K562 (cell line): ENCODE measurements at regions not wholly inside any gene's neighbourhood (a gene's known extent, or its start where the extent isn't known, plus 50 kb on each side); places are given as distances from the start of the nearest gene placed in this dataset.

Source experiments
- ATAC-seq: fragments of 200-7000 bp; cut with Tn5 transposase; 3 replicates; pipeline ENCODE4 v1.9.1; 2020; ENCODE audit warnings: moderate library complexity
- BruUV-seq: library from RNA; stranded (reverse); fragments of 400-500 nt; replicated peaks from 2 replicates; lab custom pipeline; 2021; lab: Mats Ljungman, UMichigan
- CTCF ChIA-PET: fragments of 300-600 bp; formaldehyde crosslinking; extraction: SDS; loops from one replicate; lab custom pipeline; 2021; ENCODE audit warnings: low intra/inter-chr PET ratio; lab: Yijun Ruan, JAX
- POLR2A ChIA-PET: fragments of 300-600, 350-650 bp; sonication (Branson Sonifier 250); formaldehyde crosslinking; extraction: SDS; loops from one replicate; lab custom pipeline; 2021; ENCODE audit warnings: antibody characterized with exemption, inconsistent platforms; lab: Yijun Ruan, JAX
- DNase-seq, 4 experiments: peaks; one replicate each; pipeline versions ENCODE4 v3.0.0 to v3.0.0-alpha.2; 2011 to 2018; ENCODE audit warnings: low spot score in 3 of 4, mixed read lengths in 3 of 4; ENCODE audit errors: extremely low read depth in 1 of 4
- FAIRE-seq: peaks from 2 replicates; lab custom pipeline; 2011; peaks lifted over from hg19 to GRCh38; lab: Jason Lieb, UNC
- H2AFZ ChIP-seq: 2 replicates; pipeline ENCODE4 v1.6.0; 2011; ENCODE audit warnings: low read depth, low read length, control low read depth, inconsistent platforms
- H3K27ac ChIP-seq: fragments of 200-600 bp; 3 replicates; pipeline ENCODE4 v1.8.0; 2011; ENCODE audit warnings: low read depth, mild to moderate bottlenecking, control low read depth, inconsistent platforms, low read length, moderate library complexity, mixed read lengths; ENCODE audit errors: extremely low read depth
- H3K27me3 ChIP-seq, 2 experiments: fragments of 300-600 bp in 1 of 2; 2 replicates in 1 of 2; 3 replicates in 1 of 2; pipeline versions ENCODE4 v1.6.0 to v1.8.0; 2011; ENCODE audit warnings: inconsistent platforms in 2 of 2, low read length in 2 of 2, mild to moderate bottlenecking in 1 of 2, mixed read lengths in 1 of 2, moderate library complexity in 1 of 2; ENCODE audit not compliant: control insufficient read depth in 2 of 2, insufficient read depth in 2 of 2
- H3K36me3 ChIP-seq: fragments of 300-600 bp; 3 replicates; pipeline ENCODE4 v1.8.0; 2011; ENCODE audit warnings: mild to moderate bottlenecking, low read length, inconsistent platforms; ENCODE audit not compliant: control insufficient read depth, insufficient read depth
- H3K4me1 ChIP-seq, 2 experiments: fragments of 200-600 bp in 1 of 2; replicated peaks in 1 of 2; 2 replicates in 1 of 2; 3 replicates in 1 of 2; pipeline versions ENCODE4 v1.5.1 to v1.8.0; 2011; ENCODE audit warnings: inconsistent platforms in 2 of 2, low read length in 2 of 2, mild to moderate bottlenecking in 1 of 2, mixed read lengths in 1 of 2, moderate library complexity in 1 of 2; ENCODE audit not compliant: control insufficient read depth in 2 of 2, insufficient read depth in 2 of 2
- H3K4me2 ChIP-seq: 2 replicates; pipeline ENCODE4 v1.6.1; 2011; ENCODE audit warnings: low read length, control low read depth, inconsistent platforms, mixed read lengths; ENCODE audit not compliant: insufficient read depth
- H3K4me3 ChIP-seq: fragments of 200-600 bp; sonication (generic), shearing (Covaris generic); 2 replicates; pipeline ENCODE4 v1.5.1; 2016; ENCODE audit warnings: control low read depth, inconsistent platforms
- H3K79me2 ChIP-seq: fragments of 200-600 bp; 3 replicates; pipeline ENCODE4 v1.8.0; 2011; ENCODE audit warnings: low read length, inconsistent platforms; ENCODE audit not compliant: control insufficient read depth, insufficient read depth
- H3K9ac ChIP-seq, 2 experiments: 2 replicates each; pipeline versions ENCODE4 v1.6.0 to v1.6.1; 2011; ENCODE audit warnings: low read depth in 2 of 2, low read length in 2 of 2, control low read depth in 1 of 2, inconsistent platforms in 1 of 2, mild to moderate bottlenecking in 1 of 2, mixed read lengths in 1 of 2; ENCODE audit not compliant: insufficient read depth in 1 of 2
- H3K9me1 ChIP-seq: one replicate; pipeline ENCODE4 v1.6.0; 2011; ENCODE audit warnings: inconsistent platforms, mild to moderate bottlenecking, low read length, moderate library complexity; ENCODE audit not compliant: control insufficient read depth, insufficient read depth
- H3K9me3 ChIP-seq: replicated peaks from 2 replicates; pipeline ENCODE4 v1.5.1; 2011; ENCODE audit warnings: low read depth, low read length, inconsistent platforms; ENCODE audit not compliant: control insufficient read depth, insufficient read depth
- H4K20me1 ChIP-seq: replicated peaks from 2 replicates; pipeline ENCODE4 v1.6.1; 2011; ENCODE audit warnings: low read length, inconsistent platforms, mixed read lengths; ENCODE audit not compliant: control insufficient read depth, insufficient read depth
- ARNT ChIP-seq, 2 experiments: fragments of 450-650 bp; IDR thresholded peaks; 2 replicates each; pipeline ENCODE4 v1.6.1; 2016; ENCODE audit warnings: mild to moderate bottlenecking in 1 of 2
- CHCHD3 ChIP-seq: fragments of 250-450 bp; sonication (Bioruptor Pico); IDR thresholded peaks from 2 replicates; pipeline ENCODE4 v2.1.2; 2022; ENCODE audit warnings: mild to moderate bottlenecking
- CREB5 ChIP-seq: fragments of 250-450 bp; sonication (Bioruptor Pico); IDR thresholded peaks from 2 replicates; pipeline ENCODE4 v1.5.0; 2020; ENCODE audit warnings: mild to moderate bottlenecking
- DEAF1 ChIP-seq: fragments of 450-650 bp; formaldehyde crosslinking; IDR thresholded peaks from 2 replicates; pipeline ENCODE4 v1.4.0; 2020; ENCODE audit warnings: mild to moderate bottlenecking, moderate library complexity
- ESRRB ChIP-seq: fragments of 250-450 bp; sonication (Bioruptor Pico); IDR thresholded peaks from 2 replicates; pipeline ENCODE4 v1.5.0; 2020; ENCODE audit warnings: mild to moderate bottlenecking, moderate library complexity, borderline replicate concordance
- EZH2 ChIP-seq: IDR thresholded peaks from 2 replicates; pipeline ENCODE4 v1.6.1; 2012; ENCODE audit warnings: low read depth, mild to moderate bottlenecking, inconsistent platforms, low read length, borderline replicate concordance
- GTF2B ChIP-seq: IDR thresholded peaks from 2 replicates; pipeline ENCODE4 v1.6.1; 2011; ENCODE audit not compliant: insufficient read length; ENCODE audit errors: extremely low read depth
- HLTF ChIP-seq: fragments of 450-650 bp; IDR thresholded peaks from 2 replicates; pipeline ENCODE4 v1.6.1; 2016
- POLR2A ChIP-seq: fragments of 450-650 bp; conservative IDR thresholded peaks from 2 replicates; pipeline ENCODE4 v1.6.1; 2016
- RAD21 ChIP-seq, 2 experiments: fragments of 250-450 bp in 1 of 2; fragments of 450-650 bp in 1 of 2; sonication (Bioruptor Pico) in 1 of 2; formaldehyde crosslinking in 1 of 2; IDR thresholded peaks in 1 of 2; conservative IDR thresholded peaks in 1 of 2; 2 replicates each; pipeline versions ENCODE4 v1.4.0 to v1.8.0; 2020 to 2022; ENCODE audit warnings: mild to moderate bottlenecking in 2 of 2, moderate library complexity in 1 of 2
- SMARCA5 ChIP-seq: fragments of 450-650 bp; IDR thresholded peaks from 2 replicates; pipeline ENCODE4 v1.6.1; 2016
- STAT5B ChIP-seq: fragments of 250-450 bp; sonication (Bioruptor Pico); IDR thresholded peaks from 2 replicates; pipeline ENCODE4 v1.8.0; 2021; ENCODE audit warnings: mild to moderate bottlenecking, inconsistent platforms
- ZBTB33 ChIP-seq: sonication (generic); formaldehyde crosslinking; IDR thresholded peaks from 2 replicates; pipeline ENCODE4 v1.8.1; 2023; ENCODE audit warnings: mild to moderate bottlenecking, missing genetic modification reagents
- ZNF449 ChIP-seq: fragments of 250-450 bp; sonication (Bioruptor Pico); IDR thresholded peaks from 2 replicates; pipeline ENCODE4 v1.8.0; 2022; ENCODE audit warnings: moderate library complexity, mild to moderate bottlenecking, inconsistent platforms
- WGBS: fragments of 100-300 bp; shearing (Covaris generic); methylation state at CpG from one replicate; pipeline ENCODE4 v1.1.6; 2016; ENCODE audit warnings: low coverage, mixed read lengths; ENCODE audit not compliant: insufficient coverage; ENCODE audit errors: missing lambda C conversion rate; 5-methylcytosine and 5-hydroxymethylcytosine counted together
- in situ Hi-C: fragments of 300-500 bp; cut with MboI; formaldehyde crosslinking; loops from 4 replicates; pipeline ENCODE4 v1.15.0; 2018; ENCODE audit warnings: inconsistent platforms, mixed read lengths
- intact Hi-C: fragments of 100-400 bp; cut with micrococcal nuclease; formaldehyde crosslinking; loops from 2 replicates; pipeline ENCODE4 v1.14.2; 2022

GRCh38 chr7:12107841-12108254 lies 103.2 kb upstream of the TMEM106B start:
- DNase-seq (no peak), ATAC-seq (no peak), FAIRE-seq (no peak)
- Histone ChIP-seq H3K4me1 (peaks cover 0 to 4% of the 10 kb centered on the region in 2 experiments; a peak in 1 of 5 replicates), H3K9me1 (no peaks in the 10 kb centered on the region), H2AFZ (no peak overlapping the region), H3K4me3 (no peak overlapping the region), H3K9ac (no peak overlapping the region), H3K79me2 (no peaks in the 10 kb centered on the region), H3K36me3 (no peaks in the 10 kb centered on the region), H3K27ac (no peak overlapping the region), H3K9me3 (no peaks in the 10 kb centered on the region; the same call in 1 of the 2 replicates), H4K20me1 (no peaks in the 10 kb centered on the region), H3K27me3 (peaks cover 0 to 7% of the 10 kb centered on the region in 2 experiments; a peak in 1 of 5 replicates), H3K4me2 (no peak overlapping the region)
- BruUV-seq, result no TSS peak
- CTCF ChIA-PET, result no interaction called here
- WGBS, result 2% methylated on average over 3 of the region's 3 CpGs
- POLR2A ChIA-PET, result no interaction called here
- intact Hi-C loops, result no loop called here
- in situ Hi-C loops, result no loop called here
- TF ChIP-seq ARNT (IDR thresholded peaks at IDR 0.05) (no peak), POLR2A (no peak), EZH2 (no peak), ESRRB (CRISPR knock-in tag) (no peak), ZBTB33 (CRISPR knock-in tag) (no peak), RAD21 (CRISPR knock-in tag; conservative IDR thresholded peaks at IDR 0.05 in 1 of 2, IDR thresholded peaks at IDR 0.05 in 1 of 2) (no peak), GTF2B (no peak), CREB5 (CRISPR knock-in tag) (no peak), CHCHD3 (CRISPR knock-in tag) (no peak), SMARCA5 (no peak), HLTF (no peak), STAT5B (no peak), DEAF1 (CRISPR knock-in tag) (no peak), ZNF449 (CRISPR knock-in tag) (no peak)
